ENCODE measurements at regions not wholly inside any gene's neighbourhood (a gene's known extent, or its start where the extent isn't known, plus 50 kb on each side); places are given as distances from the start of the nearest gene placed in this dataset.

GRCh38 chr12:31206038-31206670 lies 119.8 kb downstream of the SINHCAF start:
- Histone ChIP-seq H3K4me1 (replicated peaks) (no peaks in the 10 kb centered on the region), H3K36me3 (no peaks in the 10 kb centered on the region), H3K27me3 (replicated peaks) (0 out of 2 replicates have a peak, but pooled peaks cover 4% of the 10 kb centered on the region), H3K27ac (no peak overlapping the region), H3K9me3 (replicated peaks) (no peaks in the 10 kb centered on the region), H3K4me3 (no peak overlapping the region)
- no peak for DNase-seq (ENCODE audit: low read depth in 1 of 2, low spot score in 2 of 2)

GRCh38 chr12:31207799-31208465 lies 118.0 kb downstream of the SINHCAF start:
- 0 out of 2 replicates have a peak, but pooled peaks cover 4% of the 10 kb centered on the region for H3K27me3 ChIP-seq (replicated peaks)

DNA sequence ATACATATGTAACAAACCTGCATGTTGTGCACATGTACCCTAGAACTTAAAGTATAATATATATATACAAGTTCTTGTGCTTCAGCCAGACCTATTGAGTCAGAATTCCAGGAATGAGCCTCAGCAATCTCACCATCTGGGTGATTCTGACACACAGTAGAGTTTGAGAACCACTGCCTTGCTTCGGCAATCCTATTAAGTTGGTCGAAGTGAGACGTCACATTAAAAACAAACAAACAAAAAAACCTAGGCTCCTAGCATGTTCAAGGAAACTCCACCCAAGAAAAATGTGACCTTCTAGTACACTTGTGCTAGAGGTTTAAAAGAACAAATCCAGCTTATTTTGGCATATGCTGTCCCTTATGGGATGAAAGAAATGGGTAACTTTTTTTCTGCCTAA lies 115.8 kb downstream of the SINHCAF start:
- no peaks in the 10 kb centered on the region for H3K4me1 ChIP-seq (replicated peaks)
- no peak for DNase-seq (ENCODE audit: low read depth in 1 of 2, low spot score in 2 of 2)
- no peaks in the 10 kb centered on the region for H3K9me3 ChIP-seq (replicated peaks)
- H3K36me3 ChIP-seq = no peaks in the 10 kb centered on the region
- H3K27ac ChIP-seq = no peak overlapping the region
- no peak overlapping the region for H3K4me3 ChIP-seq
- 0 out of 2 replicates have a peak, but pooled peaks cover 3% of the 10 kb centered on the region for H3K27me3 ChIP-seq (replicated peaks)

More at GRCh38 chr12:31207799-31208465, 118.0 kb downstream of the SINHCAF start:
- Histone ChIP-seq H3K27ac (no peak overlapping the region), H3K4me3 (no peak overlapping the region), H3K9me3 (replicated peaks) (no peaks in the 10 kb centered on the region), H3K4me1 (replicated peaks) (no peaks in the 10 kb centered on the region), H3K36me3 (no peaks in the 10 kb centered on the region)
- no peak for DNase-seq (ENCODE audit: low read depth in 1 of 2, low spot score in 2 of 2)

DNA sequence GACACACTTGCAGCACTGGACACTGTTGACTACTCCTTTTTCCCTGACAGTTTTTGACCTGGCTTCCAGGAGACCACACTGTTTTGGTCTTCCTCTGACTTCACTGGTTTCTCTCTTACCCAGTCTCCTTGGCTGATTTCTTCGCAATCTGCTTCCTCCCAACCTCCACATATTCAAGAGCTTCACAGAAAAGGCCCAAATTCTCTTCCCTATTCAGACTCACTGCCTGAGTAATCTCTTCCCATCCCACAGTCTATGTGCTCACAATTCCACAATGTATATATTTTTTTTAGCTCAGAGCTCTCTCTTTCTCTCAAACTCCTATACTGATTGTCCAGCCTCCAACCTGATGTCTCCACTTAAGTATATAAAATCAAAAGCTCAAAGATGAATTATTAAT lies 115.4 kb downstream of the SINHCAF start:
- no peaks in the 10 kb centered on the region for H3K36me3 ChIP-seq
- H3K4me3 ChIP-seq = no peak overlapping the region
- no peaks in the 10 kb centered on the region for H3K27me3 ChIP-seq (replicated peaks)
- no peaks in the 10 kb centered on the region for H3K9me3 ChIP-seq (replicated peaks)
- H3K27ac ChIP-seq = no peak overlapping the region
- no peaks in the 10 kb centered on the region for H3K4me1 ChIP-seq (replicated peaks)
- no peak for DNase-seq (ENCODE audit: low read depth in 1 of 2, low spot score in 2 of 2)

GRCh38 chr12:31214626-31215517 lies 111.1 kb downstream of the SINHCAF start:
- no peaks in the 10 kb centered on the region for H3K36me3 ChIP-seq
- H3K9me3 ChIP-seq (replicated peaks) = no peaks in the 10 kb centered on the region
- no peak overlapping the region for H3K4me3 ChIP-seq
- no peak overlapping the region for H3K27ac ChIP-seq
- no peaks in the 10 kb centered on the region for H3K4me1 ChIP-seq (replicated peaks)
- DNase-seq (ENCODE audit: low read depth in 1 of 2, low spot score in 2 of 2) = no peak
- no peaks in the 10 kb centered on the region for H3K27me3 ChIP-seq (replicated peaks)

DNA sequence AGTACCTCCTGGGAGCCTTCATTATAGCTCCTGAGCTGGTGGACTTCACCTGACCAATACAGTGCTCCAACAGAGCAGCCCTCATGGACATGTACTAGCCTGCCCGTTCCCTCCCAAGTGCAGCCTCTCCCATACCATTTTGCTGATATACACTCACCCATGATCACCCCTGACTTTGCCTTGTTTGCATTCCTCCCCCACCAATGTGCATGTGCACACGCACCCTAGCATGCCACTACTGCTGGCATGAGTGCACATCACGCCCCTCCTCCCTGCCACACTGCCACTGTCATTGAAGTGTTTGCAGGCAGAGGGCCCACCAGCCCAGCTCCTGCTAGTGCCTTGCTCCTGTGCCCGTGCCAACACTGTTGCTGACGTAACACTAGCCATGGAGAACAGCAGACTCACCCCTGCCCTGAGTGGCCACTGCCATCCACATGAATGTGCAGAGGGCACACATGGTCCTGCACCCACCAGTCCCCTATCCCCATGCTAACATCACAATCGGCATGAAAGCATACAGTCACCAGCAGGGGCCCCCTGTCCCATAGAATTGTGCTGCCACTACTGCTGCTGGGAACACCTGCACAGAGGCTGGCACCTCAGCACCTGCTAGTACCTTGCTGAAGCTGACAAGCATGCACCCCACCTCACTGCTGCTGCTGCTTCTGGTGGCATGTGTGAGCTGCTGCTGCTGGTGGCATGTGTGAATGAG lies 110.3 kb downstream of the SINHCAF start:
- H3K27ac ChIP-seq = no peak overlapping the region
- H3K9me3 ChIP-seq (replicated peaks) = no peaks in the 10 kb centered on the region
- H3K4me3 ChIP-seq = no peak overlapping the region
- no peaks in the 10 kb centered on the region for H3K27me3 ChIP-seq (replicated peaks)
- H3K4me1 ChIP-seq (replicated peaks) = no peaks in the 10 kb centered on the region
- no peak for DNase-seq (ENCODE audit: low read depth in 1 of 2, low spot score in 2 of 2)
- no peaks in the 10 kb centered on the region for H3K36me3 ChIP-seq

GRCh38 chr12:31216479-31216878 lies 109.5 kb downstream of the SINHCAF start:
- Histone ChIP-seq H3K4me1 (replicated peaks) (no peaks in the 10 kb centered on the region), H3K9me3 (replicated peaks) (no peaks in the 10 kb centered on the region), H3K4me3 (no peak overlapping the region), H3K27ac (no peak overlapping the region), H3K36me3 (no peaks in the 10 kb centered on the region), H3K27me3 (replicated peaks) (no peaks in the 10 kb centered on the region)
- DNase-seq (ENCODE audit: low read depth in 1 of 2, low spot score in 2 of 2) = no peak

DNA sequence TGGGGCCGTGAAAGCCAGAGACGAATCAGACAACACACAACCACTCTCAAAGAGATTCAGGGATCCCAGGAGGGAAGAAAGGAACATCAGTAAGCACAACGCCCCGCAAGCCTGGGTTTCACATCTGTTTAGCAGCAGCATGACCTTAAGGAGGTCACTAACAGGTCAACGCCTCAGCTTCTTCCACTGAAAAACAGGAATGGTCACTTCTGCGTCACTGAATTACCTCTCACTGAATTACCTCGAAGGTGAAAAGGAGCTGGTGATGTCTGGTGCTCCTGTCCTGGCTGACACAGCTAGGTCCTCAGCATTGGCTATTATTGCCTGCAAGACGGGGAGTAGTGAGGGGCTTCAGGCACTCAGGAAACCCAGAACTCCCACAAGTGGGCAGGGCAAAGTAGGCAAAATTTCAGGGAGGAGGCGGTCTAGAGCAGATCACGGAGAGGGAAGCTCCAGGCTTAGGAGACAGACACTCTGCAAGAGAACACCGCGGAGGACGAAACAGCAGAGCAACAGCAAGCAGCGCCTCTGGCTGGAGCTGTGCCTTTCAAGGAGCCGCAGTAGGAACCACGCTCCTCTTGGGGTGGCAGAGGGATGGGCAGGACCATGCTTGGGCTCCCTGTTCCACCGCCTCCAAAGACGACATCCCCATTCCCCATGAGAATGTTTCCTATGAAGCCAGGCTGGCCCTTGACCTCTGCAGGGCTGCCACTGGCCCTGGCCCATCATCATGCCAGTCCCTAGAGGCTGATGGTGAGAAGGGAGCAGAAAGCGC lies 108.4 kb downstream of the SINHCAF start:
- no peaks in the 10 kb centered on the region for H3K4me1 ChIP-seq (replicated peaks)
- no peak for DNase-seq (ENCODE audit: low read depth in 1 of 2, low spot score in 2 of 2)
- H3K9me3 ChIP-seq (replicated peaks) = no peaks in the 10 kb centered on the region
- no peak overlapping the region for H3K27ac ChIP-seq
- H3K36me3 ChIP-seq = no peaks in the 10 kb centered on the region
- H3K4me3 ChIP-seq = no peak overlapping the region
- no peaks in the 10 kb centered on the region for H3K27me3 ChIP-seq (replicated peaks)

DNA sequence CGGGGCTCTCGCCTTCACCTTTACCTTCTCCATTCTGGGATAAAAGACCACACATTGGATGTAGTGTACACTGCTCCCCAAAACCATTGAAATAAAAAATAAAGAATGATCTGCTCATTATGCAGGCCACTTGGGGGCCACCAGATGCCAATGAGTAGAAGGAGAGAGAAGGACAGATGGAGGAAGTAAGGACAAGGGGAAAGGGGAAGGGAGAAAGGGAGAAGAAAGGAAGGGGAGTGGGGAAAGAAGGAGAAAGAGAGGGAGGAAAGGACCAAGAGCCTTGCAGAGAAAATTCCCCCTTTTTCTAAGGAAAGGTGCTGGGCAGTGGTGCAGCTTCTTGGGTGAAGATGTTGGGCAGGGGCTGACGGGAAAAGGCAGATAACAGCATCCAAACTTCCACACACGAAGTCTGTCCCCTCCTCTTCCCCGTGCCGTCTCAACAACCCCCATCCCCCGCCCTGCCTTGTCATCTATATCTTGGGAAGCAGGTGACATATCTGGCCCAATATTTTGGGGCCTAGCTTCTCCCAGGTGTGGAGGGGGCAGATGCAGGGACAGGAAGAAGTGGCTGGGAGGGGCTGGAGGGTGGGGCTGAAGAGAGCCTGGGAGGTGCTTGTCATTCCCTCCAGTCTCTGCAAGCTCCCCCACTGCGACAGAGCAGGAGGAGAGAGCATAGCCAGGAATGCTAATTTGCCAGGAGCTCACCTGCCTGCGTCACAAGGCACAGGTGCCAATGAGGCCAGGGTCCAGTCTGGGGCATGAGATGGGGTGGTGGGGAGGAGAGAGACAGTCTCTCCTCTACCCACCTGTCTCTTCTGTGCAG lies 107.5 kb downstream of the SINHCAF start:
- H3K4me3 ChIP-seq = no peak overlapping the region
- H3K36me3 ChIP-seq = no peaks in the 10 kb centered on the region
- no peaks in the 10 kb centered on the region for H3K9me3 ChIP-seq (replicated peaks)
- no peaks in the 10 kb centered on the region for H3K4me1 ChIP-seq (replicated peaks)
- H3K27ac ChIP-seq = no peak overlapping the region
- DNase-seq (ENCODE audit: low read depth in 1 of 2, low spot score in 2 of 2) = no peak
- H3K27me3 ChIP-seq (replicated peaks) = no peaks in the 10 kb centered on the region

- Histone ChIP-seq H3K36me3 (no peaks in the 10 kb centered on the region), H3K9me3 (replicated peaks) (no peaks in the 10 kb centered on the region), H3K27me3 (replicated peaks) (no peaks in the 10 kb centered on the region), H3K27ac (no peak overlapping the region), H3K4me1 (replicated peaks) (no peaks in the 10 kb centered on the region), H3K4me3 (no peak overlapping the region)
- DNase-seq (ENCODE audit: low read depth in 1 of 2, low spot score in 2 of 2) = no peak
Measured at GRCh38 chr12:31219521-31219920, 106.4 kb downstream of the SINHCAF start.

DNA sequence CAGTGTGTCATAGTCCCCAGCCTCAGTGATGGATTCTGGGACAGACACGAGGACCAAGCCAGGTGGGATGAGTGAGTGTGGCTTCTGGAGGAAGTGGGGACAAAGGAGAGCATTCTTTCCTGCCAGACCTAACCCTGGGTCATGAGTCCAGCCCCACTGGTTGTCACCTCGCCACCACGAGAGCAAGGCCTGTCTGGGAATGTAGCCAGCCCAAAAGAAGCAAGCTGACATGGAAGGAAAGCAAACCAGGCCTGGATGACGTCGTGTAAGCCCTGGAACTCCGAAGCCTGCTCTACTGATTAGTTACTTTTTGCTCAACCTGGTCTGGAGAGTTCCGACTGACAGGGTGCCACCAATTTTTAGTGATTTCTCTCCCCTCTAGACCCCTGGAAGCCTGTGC lies 105.9 kb downstream of the SINHCAF start:
- Histone ChIP-seq H3K4me1 (replicated peaks) (no peaks in the 10 kb centered on the region), H3K27me3 (replicated peaks) (no peaks in the 10 kb centered on the region)
- DNase-seq (ENCODE audit: low read depth in 1 of 2, low spot score in 2 of 2) = no peak

More for the DNA sequence above, 105.9 kb downstream of the SINHCAF start:
- H3K4me3 ChIP-seq = no peak overlapping the region
- no peaks in the 10 kb centered on the region for H3K36me3 ChIP-seq
- H3K9me3 ChIP-seq (replicated peaks) = no peaks in the 10 kb centered on the region
- no peak overlapping the region for H3K27ac ChIP-seq

Data from SJSA1 (cell line).